ENCODE measurements at regions not wholly inside any gene's neighbourhood (a gene's known extent, or its start where the extent isn't known, plus 50 kb on each side); places are given as distances from the start of the nearest gene placed in this dataset.

DNA sequence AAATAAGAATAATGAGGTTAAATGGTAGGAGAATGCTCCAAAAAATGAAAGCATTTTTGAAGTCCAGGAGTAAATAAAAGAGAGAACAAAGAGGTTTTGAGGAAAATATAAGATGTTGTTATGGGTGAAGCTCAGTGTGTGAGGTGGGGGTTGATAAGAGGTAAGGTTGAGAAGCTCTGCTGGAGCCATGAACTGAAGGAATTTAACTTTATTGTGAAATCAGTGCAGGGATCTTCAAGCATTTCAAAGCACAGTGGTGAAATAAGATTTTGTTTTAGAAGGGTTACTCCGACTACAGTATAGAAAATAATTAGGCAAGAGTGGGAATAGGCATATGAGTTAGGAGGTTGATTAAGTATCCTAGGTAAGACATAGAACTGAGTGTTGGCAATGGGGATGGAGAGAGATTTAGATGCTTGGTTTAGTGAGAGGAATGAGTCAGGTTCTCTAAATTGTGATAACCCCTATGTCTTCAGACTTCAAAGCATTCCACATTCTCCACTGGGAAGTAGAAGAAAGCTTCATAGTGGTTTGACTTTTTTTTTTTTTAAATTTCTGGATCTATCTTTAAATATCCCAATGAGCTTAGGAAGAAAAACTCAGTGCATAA, 403.2 kb downstream of the AASDHPPT start:
- TF ChIP-seq, protein P1, sequence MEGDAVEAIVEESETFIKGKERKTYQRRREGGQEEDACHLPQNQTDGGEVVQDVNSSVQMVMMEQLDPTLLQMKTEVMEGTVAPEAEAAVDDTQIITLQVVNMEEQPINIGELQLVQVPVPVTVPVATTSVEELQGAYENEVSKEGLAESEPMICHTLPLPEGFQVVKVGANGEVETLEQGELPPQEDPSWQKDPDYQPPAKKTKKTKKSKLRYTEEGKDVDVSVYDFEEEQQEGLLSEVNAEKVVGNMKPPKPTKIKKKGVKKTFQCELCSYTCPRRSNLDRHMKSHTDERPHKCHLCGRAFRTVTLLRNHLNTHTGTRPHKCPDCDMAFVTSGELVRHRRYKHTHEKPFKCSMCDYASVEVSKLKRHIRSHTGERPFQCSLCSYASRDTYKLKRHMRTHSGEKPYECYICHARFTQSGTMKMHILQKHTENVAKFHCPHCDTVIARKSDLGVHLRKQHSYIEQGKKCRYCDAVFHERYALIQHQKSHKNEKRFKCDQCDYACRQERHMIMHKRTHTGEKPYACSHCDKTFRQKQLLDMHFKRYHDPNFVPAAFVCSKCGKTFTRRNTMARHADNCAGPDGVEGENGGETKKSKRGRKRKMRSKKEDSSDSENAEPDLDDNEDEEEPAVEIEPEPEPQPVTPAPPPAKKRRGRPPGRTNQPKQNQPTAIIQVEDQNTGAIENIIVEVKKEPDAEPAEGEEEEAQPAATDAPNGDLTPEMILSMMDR (IDR thresholded peaks at IDR 0.05), result no peak
- TF ChIP-seq POLR2A (IDR thresholded peaks at IDR 0.05), result no peak

Measured in adrenal gland (tissue), 5 donors.